Embryonic facial prominence (tissue), 1 donor: ENCODE measurements at regions not wholly inside any gene's neighbourhood (a gene's known extent, or its start where the extent isn't known, plus 50 kb on each side); places are given as distances from the start of the nearest gene placed in this dataset.
"Not testable (repeated sequence)": the region's sequence is repeated elsewhere in the genome, so short reads cannot be mapped to it uniquely, and the experiment has no call there.

Experiments
- DNase-seq: peaks from one replicate; pipeline ENCODE4 v3.0.0-alpha.2; 2016; ENCODE audit errors: extremely low spot score

DNA sequence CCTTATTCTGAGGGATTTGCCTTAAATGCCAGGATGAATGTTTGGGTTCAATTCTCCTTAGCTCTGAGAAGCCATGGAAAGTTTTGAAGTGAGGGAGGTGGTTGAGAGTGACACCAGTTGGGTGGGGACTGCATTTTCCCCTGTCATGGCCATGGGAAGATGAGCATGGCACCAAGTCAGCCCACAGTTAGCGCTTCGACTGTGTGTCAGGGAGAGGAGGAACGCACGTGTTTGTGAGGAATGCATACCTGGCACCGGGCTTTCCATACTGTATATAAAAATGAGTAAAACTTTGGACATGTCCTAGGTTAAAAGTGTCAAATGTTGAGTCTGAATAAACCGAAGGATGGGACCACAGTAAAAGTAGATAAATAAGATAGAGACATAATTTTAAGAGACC, 187.5 kb upstream of the KL start:
- DNase-seq = no peak

GRCh38 chr13:32829269-32829668, 187.0 kb upstream of the KL start:
- DNase-seq = no peak

DNA sequence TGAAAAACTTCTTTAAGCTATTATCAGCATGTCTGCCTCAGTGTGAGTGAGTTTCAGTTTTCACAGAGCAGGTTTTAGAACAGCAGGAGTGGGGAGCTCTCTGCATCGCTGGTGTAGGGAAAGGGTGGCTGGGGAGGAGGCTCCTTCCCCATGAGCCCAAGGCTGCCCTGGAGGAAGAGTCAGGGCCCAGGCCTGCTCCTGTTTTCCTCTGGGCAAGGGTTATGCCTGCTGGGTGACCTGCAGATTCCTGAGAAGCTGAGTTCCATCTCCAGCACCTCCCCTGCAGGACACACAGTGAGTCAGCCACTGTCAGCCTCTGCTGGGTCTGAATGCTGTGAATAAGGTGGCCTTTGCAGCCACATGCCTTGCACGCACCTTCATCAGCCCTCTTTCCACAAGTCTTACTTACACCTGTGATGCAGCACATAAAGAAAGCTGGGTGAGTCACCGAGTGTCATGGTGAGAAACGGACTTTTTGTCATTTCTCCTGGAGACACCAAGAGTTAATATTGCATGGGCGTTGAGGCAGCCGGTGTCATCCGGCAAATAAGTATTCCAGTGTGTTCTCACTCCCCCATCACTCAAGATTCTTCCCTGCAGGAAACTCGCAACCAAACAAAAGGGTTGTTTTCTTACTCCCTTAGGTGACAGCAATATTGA, 186.4 kb upstream of the KL start:
- DNase-seq = no peak

GRCh38 chr13:32830336-32831031, 185.7 kb upstream of the KL start:
- DNase-seq = no peak

DNA sequence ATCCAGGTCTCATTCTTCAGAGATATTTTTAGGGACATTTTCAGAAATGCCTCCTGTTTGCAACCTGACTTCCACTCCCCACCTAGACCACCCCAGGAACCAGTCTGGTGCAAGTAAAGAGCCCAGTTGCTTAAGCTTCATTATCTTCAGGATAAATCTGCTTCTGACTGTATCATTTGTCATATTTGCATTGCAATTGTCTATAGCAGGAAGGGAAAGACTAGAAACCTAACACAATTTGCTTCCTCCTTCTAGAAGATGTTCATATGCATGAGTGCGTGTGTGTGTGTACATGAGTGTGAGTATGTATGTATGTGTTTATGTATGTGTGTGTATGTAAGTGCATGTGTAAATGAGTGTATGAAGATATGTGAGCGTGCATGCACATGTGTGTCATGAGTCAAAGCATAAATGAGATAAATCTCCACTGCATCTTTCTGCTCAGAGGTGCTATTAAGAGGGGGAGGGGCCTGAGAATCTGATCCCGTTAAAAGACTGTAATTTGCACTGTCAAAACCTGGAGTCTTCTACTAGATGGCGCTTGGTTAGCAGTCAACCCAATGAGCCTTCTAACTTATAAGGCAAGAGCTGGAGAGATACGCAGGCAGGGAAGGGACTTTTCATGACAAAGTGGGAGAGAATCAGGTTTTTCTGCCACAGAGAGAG, 178.8 kb upstream of the KL start:
- DNase-seq = no peak

DNA sequence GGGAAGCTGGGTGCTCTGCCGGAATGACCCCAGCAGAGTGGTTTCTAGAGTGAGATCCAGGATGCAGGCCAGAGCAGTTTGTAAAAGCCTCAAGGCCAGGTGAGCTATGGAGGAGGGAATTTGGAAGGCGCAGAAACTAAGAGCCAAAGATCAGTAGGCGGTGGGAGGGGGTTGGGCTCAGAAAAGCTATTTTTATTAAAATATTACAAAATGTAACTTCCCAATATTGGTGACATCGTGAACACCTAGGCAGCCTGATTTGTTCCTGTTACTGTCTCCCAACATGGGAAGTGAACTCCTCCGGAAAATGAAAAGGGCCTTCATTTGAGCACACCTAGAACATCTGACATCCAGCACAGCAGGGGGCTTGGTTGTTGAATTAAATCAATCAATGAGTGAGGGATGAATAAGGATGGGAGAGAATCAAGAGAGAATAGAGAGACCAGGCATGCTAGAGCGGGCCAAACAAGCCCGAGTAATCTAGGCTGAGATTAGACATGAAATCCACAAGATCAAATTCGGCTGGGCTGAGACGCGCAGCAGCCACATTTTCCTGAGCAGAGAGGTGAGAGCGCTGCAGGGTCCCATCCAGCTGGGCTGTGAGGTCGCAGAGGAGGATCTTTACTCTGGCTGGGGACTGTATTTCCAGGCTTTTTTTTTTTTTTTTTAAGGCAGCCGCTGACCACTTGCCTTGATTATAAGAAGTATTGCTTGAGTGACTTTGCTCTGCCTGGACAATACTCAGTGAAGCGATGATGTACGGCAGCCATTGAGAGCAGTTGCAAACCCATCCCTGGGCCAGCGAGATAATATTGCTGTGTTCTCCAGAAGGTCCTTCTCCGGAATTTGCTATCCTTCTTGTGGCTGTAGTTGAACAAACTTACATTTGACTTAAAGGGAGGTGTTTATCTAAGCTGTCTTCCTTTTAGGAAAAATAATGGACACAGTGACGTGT, 178.0 kb upstream of the KL start:
- no peak for DNase-seq

- peak; percentile 47 for DNase-seq
Measured at GRCh38 chr13:32838945-32839344, 177.3 kb upstream of the KL start.

DNA sequence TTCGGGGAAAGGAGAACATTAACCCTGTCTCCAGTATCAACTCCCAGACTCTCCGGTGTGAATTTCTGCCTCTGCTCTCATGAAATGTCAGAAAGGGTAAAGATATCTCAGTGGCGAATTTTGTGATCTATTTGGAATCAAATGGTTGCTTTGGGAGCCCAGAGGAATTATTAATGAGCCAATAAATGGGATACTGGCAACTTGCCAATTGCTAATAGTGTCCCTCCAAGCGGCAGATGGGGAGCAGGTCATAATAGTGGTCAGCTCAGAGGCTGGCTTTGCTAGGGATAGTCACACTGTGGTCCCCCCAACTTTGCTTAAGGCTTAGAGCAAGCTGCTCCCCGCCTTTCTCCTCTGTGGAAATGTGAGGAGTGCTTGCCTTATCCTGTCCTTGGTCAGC, 176.1 kb upstream of the KL start:
- DNase-seq = no peak

DNA sequence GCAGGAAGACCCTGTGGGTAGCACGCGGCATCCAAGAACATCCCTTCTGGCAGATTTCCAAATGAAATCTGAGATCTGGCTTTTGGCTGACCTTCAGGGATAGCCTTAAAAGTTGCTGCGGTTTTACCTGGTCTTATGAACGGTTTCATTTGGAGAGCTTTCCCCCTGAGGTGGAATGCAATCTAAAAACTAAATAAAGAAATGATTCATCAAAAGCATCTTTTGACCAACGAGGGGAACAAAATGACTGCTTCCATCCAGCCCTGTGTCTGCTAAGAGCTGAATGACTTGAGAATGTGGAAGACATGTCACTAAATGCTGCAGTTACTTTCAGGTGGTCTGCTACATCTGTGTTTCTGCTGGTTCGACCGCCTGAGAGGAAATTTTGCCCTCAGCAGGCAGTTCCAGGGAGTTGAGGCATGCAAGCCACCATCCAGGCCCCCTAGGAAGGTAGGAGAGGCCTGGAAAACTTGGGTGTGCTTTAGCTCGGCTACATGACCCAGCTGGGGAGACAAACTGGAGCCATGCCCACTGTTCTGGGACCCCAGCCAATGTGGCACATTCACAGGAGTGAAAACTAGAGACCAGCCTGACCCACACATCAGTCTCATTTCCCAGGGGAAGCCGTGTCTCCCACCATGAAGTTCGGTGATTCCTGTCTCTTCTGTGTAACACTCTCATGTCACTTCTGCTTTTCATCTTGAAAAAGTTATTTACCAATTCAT, 175.1 kb upstream of the KL start:
- DNase-seq = no peak

DNA sequence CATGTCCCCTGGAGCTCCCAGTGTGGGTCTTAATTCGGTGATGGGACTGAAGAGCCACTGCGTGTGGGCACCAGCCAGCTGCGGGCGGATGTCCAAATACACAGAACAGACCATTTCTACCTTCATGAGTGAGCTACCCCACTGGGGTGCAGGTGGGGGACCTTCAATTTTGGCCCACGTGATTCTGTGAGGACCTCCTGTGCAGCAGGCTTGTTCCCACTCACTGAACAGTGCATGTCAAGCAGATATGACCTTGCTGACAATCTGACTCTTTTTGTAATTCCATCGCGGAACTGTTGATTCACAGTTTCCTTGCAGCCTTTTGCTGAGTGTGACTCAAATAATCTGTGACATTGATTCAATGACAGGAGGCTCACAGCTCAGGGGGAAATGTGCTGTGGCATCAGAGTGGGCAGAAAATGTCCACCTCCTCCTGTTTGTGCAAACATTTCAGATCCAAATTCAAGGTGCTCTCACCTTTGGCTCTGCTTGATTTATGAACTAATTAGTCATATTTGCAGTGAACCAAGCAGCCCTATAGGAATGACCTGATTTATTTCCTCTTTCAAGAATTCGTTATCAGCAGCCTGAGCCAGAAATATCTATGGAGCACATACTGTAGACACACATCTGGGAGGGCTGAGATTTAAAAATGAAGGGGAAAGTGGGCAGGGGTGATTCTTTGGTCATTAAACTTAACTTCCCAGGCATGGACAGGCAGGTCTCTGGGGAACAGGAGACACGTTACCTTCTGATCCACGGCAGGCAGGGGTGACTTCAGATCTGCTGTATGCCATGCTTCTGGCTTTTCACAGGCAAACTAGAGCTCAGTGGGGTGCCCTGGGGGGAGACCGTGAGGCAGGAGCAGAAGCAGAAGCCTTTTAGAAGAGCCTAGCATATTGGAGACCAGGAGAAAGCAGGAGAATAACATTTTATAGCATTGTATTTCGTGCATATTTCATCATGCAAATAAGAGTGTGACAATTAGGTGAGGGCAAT, 170.0 kb upstream of the KL start:
- no peak for DNase-seq

GRCh38 chr13:32847976-32848375, 168.2 kb upstream of the KL start:
- DNase-seq = not testable (repeated sequence)

DNA sequence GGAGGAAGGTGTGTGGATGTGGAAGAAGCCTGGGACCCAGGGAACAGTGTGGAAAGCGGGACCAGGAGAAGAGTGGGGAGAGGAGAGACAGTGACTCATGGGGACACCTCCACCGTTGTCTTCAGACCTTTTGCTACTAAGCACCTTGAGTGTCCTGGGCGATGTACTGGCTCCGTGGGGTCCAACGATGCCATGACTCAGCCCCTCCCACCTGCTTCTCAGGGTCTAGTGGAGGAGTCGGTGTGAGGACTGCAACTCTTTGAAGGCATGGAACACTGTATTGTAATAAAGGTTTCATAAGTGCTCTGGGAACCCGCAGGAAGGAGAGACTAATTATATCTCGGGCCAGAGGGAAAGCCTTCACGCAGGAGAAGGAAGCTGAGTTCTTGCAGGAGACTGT, 166.9 kb upstream of the KL start:
- DNase-seq = no peak

DNA sequence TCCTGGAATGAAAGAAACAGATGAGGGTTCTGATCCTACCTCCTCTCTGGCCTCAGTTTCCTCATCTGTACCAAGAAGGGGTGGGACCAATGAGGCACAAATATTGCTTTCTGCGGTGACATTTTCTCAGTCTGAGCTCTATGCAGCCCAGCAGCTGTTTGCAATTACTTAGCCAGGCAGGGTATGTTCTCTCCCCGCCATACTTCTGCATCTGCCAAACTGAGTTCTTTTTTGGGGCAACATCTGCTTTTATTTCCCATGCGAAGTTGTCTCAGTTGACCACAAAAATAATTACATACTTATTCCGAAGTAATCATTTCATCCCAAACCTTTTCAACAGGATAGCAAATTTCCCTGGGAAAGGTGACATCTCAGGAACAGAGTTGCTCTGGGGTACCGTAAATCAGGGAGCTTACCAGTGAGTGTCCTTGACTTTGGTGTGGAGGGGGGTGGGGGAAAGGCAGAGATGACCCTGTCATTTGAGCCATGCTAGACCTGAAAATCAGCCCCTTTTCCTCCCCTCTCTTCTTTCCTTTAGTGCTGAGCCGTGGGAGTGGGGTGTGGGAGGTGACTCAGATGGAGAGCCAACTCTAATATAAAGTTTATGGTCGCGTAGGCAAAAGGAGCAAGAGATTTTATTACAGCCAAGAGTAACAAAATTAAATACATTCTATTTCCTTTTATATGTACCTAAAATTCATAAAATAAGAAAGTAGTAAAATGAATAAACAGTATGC, 165.7 kb upstream of the KL start:
- DNase-seq = peak; percentile 46

DNA sequence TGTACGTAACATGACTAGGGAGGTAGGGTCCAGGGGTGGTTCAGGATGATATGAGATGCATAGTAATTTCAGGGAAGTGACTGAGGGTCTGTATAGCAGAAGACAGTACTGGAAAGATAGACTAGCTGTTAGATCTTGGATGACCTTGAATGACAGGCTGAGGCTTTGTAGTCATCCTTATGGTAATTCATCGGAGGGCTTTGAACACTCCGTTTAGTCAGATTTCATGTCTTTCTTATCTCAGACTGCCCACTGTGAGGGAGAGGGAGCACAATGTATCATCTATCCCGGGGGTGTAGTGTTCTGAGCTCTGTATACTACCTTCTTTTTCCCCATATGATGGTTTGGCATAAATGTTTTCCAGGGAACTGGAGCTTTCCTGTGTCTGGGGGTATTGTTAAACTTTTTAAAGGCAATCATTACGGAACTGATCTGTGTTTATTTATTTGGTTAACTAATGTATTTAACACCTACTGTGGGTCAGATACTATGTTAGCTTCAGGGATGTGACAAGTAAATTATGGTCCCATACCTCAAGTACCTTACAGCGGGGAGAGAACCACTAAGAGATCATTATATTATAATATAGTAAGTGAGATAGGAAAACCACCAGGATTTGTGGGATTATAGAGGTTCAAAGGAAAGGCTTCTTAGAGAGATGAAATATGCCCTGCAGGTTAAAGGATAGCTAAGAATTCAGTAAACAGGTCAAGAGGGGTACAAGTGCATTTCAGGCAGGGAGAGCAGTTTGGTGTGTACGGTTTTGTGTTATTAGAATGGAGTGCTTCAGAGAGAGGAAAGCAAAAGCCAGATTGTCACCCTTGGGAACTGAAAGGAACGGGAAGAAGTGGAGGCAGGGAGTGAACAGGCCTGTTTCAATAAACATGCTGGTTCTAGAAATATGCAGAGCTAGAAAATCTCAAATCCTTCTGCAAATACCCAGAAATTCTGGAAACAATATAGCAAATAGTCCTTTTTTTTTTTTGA, 164.8 kb upstream of the KL start:
- DNase-seq = no peak

DNA sequence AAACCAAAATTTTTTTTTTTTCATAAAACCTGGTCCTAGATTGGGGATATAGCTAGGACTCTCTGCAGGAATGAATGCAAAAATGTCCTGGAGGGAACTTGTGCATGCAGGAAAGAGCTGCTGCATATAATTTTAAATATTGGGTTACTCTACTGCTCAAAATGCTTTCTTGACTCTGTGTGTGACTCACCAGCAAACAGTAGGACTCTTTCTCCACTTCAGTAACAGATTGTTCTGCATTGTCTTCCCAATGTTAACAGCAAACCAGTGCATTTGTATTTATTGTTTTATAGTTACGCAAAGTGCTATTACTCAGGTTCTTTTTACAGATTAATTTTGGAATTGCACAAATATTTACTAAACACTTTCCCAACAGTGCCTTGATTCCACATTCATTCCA, 163.7 kb upstream of the KL start:
- DNase-seq = no peak

DNA sequence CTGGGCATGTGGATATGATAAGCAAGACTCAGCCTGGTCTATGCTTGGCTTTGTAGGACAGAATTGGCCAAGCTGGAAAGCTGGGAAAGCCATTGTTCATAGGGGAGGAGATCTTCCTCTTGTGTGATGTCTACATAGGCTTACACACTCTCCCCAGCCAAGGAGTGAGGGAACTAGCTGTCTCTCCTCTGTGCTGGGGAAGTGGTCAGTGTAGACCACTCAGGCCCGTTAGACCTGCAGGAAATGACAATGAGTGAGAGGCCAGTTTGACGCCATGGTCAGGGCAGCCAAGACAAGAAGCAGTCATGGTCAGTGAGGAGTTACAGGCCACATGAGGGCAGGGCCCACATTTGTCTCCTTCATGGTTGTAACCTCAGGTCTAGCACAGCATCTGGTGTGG, 159.1 kb upstream of the KL start:
- no peak for DNase-seq

GRCh38 chr13:32857689-32858088, 158.5 kb upstream of the KL start:
- DNase-seq = no peak

DNA sequence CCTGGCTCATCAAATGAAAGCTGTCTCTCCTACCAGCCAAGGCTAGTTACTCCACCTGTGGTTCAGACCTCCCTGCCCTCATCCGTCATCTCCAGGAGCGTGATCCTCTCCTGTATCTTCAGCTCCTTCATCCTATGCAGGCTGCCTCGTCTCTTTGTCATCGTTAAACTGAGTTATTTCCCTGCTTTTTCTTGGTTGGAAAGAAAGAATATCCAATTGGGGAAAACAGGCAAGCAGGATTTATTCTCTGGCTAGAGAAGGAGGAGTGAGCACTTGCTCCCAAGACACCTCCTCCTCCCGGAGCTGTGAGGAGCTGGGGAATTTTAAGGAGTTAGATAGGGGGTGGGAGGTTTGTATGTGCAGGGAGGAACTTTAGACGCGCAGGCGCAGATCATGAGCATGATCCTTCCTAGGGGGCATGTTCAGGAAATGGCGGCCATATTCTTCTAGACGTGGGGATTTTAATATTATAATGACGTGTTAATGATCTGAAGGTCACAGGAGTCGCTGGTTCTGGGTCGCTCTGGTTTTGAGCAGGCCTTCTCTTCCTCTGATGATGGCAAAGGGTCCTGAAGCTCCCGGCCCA, 156.4 kb upstream of the KL start:
- DNase-seq = no peak
